AG04450 (cell line): ENCODE measurements at regions not wholly inside any gene's neighbourhood (a gene's known extent, or its start where the extent isn't known, plus 50 kb on each side); places are given as distances from the start of the nearest gene placed in this dataset.

Experiments
- CTCF ChIA-PET: fragments of 300-600, 350-600 bp; formaldehyde crosslinking; extraction: SDS; loops from one replicate; lab custom pipeline; 2022; ENCODE audit warnings: antibody characterized with exemption, inconsistent platforms; lab: Charles Lee
- POLR2A ChIA-PET: fragments of 350-600 bp; formaldehyde crosslinking; extraction: SDS; loops from one replicate; lab custom pipeline; 2021; ENCODE audit warnings: antibody characterized with exemption, inconsistent platforms; lab: Yijun Ruan, JAX
- DNase-seq: peaks from one replicate; pipeline ENCODE4 v3.0.0-alpha.2; 2011; ENCODE audit warnings: low read depth, low spot score
- H3K27ac ChIP-seq: one replicate; pipeline ENCODE4 v1.5.1; 2012; ENCODE audit warnings: low read depth, low read length, control low read depth
- H3K27me3 ChIP-seq: one replicate; pipeline ENCODE4 v1.6.0; 2012; ENCODE audit warnings: low read length; ENCODE audit not compliant: control insufficient read depth, insufficient read depth
- H3K4me3 ChIP-seq: 2 replicates; pipeline ENCODE4 v1.5.1; 2011; ENCODE audit warnings: mild to moderate bottlenecking, low read depth, low read length, control low read depth
- H3K9me3 ChIP-seq: 2 replicates; pipeline ENCODE4 v1.5.1; 2012; ENCODE audit warnings: low read length; ENCODE audit not compliant: control insufficient read depth, insufficient read depth
- TF ChIP-seq, protein P1 (sequence below): IDR thresholded peaks from 2 replicates; pipeline ENCODE4 v1.5.1; 2011; ENCODE audit warnings: low read depth, low read length, control low read depth, inconsistent platforms

DNA sequence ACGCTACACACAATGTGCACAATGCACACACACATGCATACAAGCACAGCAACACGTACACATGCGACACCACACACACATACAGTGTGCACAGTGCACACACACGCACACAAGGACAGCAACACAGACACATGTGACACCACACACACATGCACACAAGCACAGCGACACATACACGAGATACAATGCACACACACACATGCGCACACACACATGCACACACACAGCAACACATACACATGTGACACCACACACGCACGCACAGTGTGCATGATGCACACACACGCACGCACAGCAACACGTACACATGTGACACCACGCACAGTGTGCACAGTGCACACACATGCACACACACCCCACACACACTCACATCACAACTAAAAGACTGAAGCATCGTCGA, 327.3 kb downstream of the THBS2 start:
- POLR2A ChIA-PET = no interaction called here
- CTCF ChIA-PET = no interaction called here
- H3K27me3 ChIP-seq = peaks cover 2% of the 10 kb centered on the region
- peaks cover 7% of the 10 kb centered on the region for H3K9me3 ChIP-seq
- no peak overlapping the region for H3K27ac ChIP-seq
- TF ChIP-seq, protein P1, sequence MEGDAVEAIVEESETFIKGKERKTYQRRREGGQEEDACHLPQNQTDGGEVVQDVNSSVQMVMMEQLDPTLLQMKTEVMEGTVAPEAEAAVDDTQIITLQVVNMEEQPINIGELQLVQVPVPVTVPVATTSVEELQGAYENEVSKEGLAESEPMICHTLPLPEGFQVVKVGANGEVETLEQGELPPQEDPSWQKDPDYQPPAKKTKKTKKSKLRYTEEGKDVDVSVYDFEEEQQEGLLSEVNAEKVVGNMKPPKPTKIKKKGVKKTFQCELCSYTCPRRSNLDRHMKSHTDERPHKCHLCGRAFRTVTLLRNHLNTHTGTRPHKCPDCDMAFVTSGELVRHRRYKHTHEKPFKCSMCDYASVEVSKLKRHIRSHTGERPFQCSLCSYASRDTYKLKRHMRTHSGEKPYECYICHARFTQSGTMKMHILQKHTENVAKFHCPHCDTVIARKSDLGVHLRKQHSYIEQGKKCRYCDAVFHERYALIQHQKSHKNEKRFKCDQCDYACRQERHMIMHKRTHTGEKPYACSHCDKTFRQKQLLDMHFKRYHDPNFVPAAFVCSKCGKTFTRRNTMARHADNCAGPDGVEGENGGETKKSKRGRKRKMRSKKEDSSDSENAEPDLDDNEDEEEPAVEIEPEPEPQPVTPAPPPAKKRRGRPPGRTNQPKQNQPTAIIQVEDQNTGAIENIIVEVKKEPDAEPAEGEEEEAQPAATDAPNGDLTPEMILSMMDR = no peak
- no peak for DNase-seq
- H3K4me3 ChIP-seq = no peak overlapping the region

DNA sequence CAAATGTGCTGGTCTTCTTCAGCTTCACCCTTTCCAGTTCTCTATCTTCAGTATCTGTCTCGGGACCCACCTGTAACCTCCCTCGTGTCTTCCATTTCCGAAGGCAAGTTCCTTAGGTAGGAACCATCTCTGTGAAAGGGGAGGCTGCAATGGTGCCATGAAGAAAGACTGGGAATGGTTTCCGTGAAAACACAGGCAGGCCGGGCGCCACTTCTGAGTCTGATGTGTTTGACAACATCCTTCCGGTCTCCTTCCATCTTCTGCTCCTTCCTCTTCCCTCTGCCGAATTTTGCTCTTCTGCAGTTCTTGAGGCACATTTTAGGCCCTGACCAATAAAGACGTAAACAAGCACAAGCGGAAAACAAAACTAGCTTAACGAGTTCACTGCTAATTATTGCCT, 328.0 kb downstream of the THBS2 start:
- TF ChIP-seq, protein P1 = no peak
- Histone ChIP-seq H3K9me3 (peaks cover 3% of the 10 kb centered on the region; the same call in 1 of the 2 replicates), H3K4me3 (no peak overlapping the region), H3K27me3 (peaks cover 2% of the 10 kb centered on the region), H3K27ac (no peak overlapping the region)
- DNase-seq = no peak
- CTCF ChIA-PET = no interaction called here
- POLR2A ChIA-PET = no interaction called here

DNA sequence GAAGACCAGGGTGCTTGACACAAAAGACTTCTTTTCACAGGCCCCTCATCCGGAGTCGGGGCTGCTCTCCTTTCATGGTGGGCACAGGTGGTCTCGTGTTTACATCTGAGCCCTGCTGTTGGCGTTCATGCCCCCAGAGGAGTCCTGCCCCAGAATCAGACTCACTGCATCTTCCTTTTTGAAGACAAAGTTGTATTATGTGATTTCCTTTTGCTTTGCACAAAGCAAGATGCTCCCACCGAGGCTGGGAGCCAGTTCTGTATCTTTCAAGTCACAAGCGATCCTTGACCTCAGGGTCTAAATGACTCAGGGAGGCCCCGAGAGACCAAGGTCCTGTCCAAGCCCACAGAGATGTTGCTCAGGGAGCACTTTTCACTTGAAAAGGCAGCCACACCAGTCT, 330.5 kb downstream of the THBS2 start:
- ChIA-PET CTCF (no interaction called here), POLR2A (no interaction called here)
- H3K9me3 ChIP-seq = peaks cover 3% of the 10 kb centered on the region; the same call in 1 of the 2 replicates
- H3K27ac ChIP-seq = no peak overlapping the region
- H3K27me3 ChIP-seq = peaks cover 2% of the 10 kb centered on the region
- TF ChIP-seq, protein P1 = no peak
- DNase-seq = no peak
- H3K4me3 ChIP-seq = no peak overlapping the region

DNA sequence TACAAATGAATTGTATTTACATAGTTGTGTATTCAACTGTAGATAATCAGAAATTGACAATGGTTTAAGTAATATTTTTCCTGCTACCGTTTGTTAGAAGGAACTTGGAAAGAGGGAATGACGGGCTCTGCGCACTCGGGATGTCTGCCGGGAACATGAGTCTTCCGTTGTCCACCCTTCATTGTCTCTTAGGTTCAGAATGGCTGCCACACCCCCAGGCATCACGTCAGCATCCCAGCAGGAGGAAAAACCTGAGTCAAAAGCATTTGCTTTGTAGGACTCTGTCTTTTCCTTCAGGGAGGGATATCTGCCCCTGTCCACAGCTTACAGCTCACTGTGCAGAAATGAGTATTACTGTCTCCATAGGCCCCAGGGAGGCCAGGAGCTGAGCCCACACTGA, 331.2 kb downstream of the THBS2 start:
- ChIA-PET POLR2A (no interaction called here), CTCF (no interaction called here)
- TF ChIP-seq, protein P1 = no peak
- no peak overlapping the region for H3K27ac ChIP-seq
- DNase-seq = no peak
- H3K9me3 ChIP-seq = peaks cover 3% of the 10 kb centered on the region; the same call in 1 of the 2 replicates
- H3K27me3 ChIP-seq = peaks cover 2% of the 10 kb centered on the region
- no peak overlapping the region for H3K4me3 ChIP-seq

DNA sequence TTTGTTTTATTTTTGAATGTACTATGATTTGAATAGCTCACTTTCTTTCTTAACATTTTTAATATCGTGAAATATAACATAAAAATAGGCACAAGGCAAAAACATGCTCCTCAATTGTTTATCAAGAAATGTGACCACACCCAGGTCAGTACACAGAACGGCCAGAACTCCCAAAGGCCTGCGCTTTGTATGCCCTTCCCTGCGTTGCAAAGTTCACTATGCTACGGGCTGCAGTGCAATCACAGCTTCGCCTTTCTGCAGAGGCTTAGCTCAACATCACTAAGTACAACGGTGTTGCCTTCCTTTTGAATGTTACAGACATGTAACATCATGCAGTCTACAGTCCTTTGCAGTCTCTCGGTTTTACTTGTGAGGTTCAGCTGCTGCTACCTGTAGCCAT, 333.4 kb downstream of the THBS2 start:
- TF ChIP-seq, protein P1 = no peak
- Histone ChIP-seq H3K27me3 (no peaks in the 10 kb centered on the region), H3K27ac (no peak overlapping the region), H3K4me3 (no peak overlapping the region), H3K9me3 (no peaks in the 10 kb centered on the region)
- DNase-seq = no peak
- POLR2A ChIA-PET = no interaction called here
- CTCF ChIA-PET = no interaction called here
